CD4-positive, alpha-beta T cell treated with Interleukin-2 at 100 ng/mL for 4 hours (primary cell): ENCODE measurements at regions not wholly inside any gene's neighbourhood (a gene's known extent, or its start where the extent isn't known, plus 50 kb on each side); places are given as distances from the start of the nearest gene placed in this dataset.

Experiments used
- DNase-seq: peaks from one replicate; pipeline ENCODE4 v3.0.0-alpha.2; 2020; ENCODE audit warnings: low spot score

DNA sequence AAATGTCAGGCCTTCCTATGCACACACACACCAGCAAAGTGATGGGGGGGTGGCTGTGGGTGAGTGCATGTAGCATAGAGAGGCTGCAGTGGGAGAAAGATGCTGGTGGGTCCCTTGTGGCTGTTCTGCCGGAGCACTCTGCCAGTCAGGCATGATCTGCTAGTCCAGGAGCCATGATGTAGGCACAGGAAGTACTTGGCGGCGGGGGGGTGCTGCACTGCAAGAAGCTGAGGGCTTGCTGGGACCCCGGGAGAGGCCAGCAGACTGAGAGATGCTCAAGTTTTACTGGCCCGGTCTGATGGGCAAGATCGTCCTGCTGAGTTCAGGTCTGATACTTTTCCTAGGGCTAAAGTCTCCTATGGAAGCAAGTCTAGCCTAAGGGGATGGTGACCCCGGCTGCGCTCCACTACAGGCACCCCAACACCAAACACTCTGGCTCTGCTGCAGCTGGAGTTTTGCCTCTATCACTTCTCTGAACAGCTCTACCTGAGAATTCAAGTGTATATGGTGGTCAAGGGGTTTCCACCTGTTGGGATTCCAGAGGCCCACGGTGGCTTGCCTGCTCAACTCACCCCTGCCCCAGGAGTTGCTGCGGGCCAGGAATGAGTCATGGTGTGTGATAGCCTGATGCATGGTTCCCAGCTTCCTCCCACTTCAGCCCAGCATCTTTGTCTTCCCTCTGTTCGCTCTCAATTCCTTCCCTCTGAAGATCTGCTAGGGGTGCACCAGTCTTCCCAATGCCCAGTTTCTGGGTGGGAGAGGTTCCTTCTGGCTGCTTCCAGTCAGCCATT lies 971.8 kb upstream of the ADGRB3 start:
- no peak for DNase-seq

DNA sequence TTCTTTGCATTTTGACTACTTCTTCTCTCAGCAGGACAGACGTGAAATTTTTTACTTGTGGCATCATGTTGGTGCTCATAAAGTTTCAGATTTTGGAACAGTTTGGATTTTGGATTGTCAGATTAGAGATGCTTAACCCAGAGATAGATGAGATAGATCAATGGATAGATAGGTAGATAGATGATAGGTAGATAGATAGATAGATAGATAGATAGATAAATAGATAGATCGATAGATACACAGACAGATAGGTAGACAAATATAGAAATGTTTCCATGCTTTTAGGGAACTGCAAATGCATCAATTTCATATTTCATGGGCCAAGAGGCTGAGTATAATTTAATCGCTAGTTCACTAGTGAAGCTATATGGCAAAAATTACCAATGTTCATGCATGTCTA lies 981.5 kb upstream of the ADGRB3 start:
- no peak for DNase-seq

DNA sequence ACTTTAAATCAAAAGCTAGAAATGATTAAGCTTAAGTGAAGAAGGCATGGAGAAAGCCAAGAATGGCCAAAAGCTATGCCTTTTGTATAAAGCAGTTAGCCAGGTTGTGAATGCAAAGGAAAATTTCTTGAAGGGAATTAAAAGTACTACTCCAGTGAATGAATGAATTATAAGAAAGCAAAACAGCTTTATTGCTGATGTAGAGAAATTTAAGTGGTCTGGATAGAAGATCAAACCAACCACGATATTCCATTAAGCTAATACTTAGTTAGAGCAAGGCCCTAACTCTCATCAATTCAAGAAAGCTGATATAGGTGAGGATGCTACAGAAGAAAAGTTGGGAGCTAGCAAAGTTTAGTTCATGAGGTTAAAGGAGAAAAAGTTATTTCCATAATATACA lies 988.5 kb upstream of the ADGRB3 start:
- DNase-seq = no peak

- DNase-seq = no peak
Measured at GRCh38 chr6:67643281-67643680, 991.8 kb upstream of the ADGRB3 start.

DNA sequence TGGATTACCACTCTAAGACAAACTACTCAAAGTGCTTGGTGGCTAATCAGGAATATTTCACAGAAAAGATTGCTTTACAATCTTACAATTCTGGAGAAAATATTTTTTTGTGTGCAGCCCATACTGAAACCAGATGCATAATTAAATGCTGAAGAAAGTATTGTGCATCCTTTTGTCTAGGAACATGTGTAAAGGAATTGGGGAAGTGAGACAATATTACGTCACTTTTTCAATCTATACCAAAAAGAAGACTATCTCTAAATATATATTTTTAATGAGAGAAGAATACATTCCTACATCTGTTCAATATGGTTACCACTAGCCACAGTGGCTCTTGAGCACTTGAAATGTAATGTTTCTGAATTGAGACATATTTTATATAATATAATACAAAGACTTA lies 992.5 kb upstream of the ADGRB3 start:
- DNase-seq = no peak

DNA sequence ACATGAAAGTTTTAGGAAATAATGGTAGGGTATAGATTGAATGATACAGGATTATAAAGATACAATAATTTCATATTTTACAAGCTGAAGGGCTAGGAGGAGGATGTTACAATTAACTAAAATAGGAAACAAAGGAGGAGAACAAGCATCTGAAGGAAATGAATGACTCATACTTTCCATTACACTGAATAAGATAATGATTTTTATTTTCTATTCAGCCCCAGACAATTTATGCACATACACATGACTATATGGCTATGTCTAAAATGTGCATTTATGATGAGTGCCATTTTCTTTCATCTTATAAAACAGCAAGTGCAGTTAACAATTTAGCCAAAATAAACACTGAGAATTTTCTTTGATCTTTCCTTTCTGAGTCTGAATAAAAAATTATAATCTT lies 994.6 kb upstream of the ADGRB3 start:
- DNase-seq = no peak

DNA sequence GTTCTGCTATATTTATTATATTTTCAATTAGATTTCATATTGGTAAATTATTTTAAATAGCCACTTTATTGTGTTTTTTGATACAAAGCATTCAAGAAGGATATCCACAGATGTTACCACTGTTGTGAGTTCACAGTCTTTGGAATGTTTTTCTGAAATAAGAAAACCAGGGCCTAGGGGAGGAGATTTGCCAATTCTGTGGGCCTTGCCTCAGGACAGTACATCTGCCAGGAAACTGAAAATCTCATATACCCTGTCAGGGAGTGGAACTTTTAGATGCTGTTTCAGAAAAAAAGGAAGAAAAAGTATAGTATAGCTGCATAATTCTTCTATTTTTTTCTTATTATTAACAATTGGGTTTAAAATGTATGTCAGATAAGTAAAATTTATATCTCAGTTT lies 995.9 kb upstream of the ADGRB3 start:
- DNase-seq = no peak

DNA sequence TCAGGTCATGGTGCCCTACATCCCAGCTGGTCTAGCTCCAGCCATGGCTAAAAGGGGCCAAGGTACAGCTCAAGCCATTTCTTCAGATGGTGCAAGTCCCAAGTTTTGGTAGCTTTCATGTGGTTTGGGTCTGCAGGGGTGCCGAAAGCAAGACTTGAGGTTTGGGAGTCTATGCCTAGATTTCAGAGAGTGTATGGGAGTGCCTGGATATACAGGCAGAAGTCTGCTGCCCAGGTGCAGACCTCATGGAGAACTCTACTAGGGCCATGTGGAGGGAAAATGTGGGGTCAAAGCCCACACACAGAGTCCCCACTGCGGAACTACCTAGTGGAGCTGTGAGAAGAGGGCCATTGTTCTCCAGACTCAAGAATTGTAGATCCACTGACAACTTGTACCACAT lies 1000.9 kb upstream of the ADGRB3 start:
- DNase-seq = no peak

DNA sequence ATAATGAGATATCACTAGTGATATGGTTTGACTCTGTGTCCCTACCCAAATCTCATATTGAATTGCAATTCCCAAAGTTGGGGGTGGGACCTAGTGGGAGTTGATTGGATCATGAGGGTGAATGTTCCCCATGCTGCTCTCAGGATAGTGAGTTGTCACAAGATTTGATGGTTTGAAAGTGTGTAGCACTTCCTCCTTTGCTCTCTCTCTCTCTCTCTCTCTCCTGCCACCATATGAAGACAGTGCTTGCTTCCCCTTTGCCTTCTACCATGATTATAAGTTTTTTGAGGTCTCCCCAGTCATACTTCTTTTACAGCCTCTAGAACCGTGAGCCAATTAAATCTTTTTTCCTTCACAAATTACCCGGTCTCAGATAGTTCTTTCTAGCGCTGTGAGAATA lies 1002.0 kb upstream of the ADGRB3 start:
- DNase-seq = no peak

DNA sequence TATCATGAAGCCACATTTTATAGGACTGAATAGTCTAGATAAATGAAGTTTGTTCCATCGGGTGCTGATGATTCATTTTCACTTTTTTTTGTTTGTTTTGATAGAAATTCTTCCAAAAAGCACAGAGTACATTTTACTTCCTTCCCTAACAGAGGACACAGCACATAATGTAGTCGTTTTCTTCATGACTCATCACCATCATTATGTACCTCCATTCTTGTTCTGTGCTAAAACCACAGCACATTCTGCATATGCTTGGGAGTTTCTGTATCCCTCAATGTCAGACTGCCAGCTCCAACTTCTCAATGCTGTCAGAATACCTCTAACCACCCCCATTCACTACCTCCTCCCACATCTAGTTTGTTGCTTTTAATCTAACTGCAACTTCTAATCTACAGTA lies 1004.9 kb upstream of the ADGRB3 start:
- DNase-seq = no peak

GRCh38 chr6:67629258-67629657 lies 1005.8 kb upstream of the ADGRB3 start:
- DNase-seq = no peak

GRCh38 chr6:67615796-67616195 lies 1019.3 kb upstream of the ADGRB3 start:
- no peak for DNase-seq

- no peak for DNase-seq
Measured at GRCh38 chr6:67608099-67608749, 1026.9 kb upstream of the ADGRB3 start.

- no peak for DNase-seq
Measured at GRCh38 chr6:67606906-67607828, 1027.9 kb upstream of the ADGRB3 start.

GRCh38 chr6:67594366-67594765 lies 1040.7 kb upstream of the ADGRB3 start:
- DNase-seq = no peak

- DNase-seq = no peak
Measured at GRCh38 chr6:67593247-67593646, 1041.8 kb upstream of the ADGRB3 start.

- no peak for DNase-seq
Measured at GRCh38 chr6:67591910-67592309, 1043.2 kb upstream of the ADGRB3 start.

DNA sequence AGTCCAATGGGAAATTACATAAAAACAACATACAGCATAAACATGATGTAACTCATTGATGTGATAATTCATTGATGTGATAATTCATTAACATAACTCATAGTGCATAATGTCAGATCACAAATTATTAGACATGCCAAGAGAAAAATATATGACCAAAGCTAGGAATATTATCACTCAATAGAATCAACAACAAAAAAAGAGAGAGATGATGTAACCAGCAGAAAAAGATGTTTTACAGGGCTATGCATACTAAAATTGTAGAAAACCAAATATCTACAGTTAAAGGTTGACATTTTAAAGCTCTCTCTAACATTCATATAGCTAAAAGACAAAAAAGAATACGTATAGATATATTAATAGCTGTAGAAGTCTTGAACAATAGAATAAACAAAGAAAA lies 1067.2 kb upstream of the ADGRB3 start:
- DNase-seq = no peak

DNA sequence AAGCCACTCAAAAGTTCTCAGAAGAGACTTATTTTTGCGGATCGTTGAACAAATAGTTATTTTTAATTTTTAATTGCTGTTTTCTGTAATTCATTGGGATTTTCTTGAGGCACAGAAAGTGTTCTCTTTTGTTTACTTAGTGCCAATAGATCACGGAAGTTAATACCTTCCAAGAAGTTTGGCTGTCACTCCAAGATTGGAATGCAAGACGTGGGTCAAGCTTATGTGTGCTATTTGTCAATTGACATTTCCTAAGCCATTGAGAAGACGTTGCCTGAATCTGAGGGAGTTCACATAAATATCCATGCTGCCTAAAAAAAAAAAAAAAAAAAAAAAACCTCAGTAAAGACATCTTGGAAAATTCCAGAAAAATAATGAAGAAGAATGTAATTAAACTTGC lies 1071.4 kb upstream of the ADGRB3 start:
- DNase-seq = no peak

GRCh38 chr6:67560068-67560467 lies 1075.0 kb upstream of the ADGRB3 start:
- no peak for DNase-seq

DNA sequence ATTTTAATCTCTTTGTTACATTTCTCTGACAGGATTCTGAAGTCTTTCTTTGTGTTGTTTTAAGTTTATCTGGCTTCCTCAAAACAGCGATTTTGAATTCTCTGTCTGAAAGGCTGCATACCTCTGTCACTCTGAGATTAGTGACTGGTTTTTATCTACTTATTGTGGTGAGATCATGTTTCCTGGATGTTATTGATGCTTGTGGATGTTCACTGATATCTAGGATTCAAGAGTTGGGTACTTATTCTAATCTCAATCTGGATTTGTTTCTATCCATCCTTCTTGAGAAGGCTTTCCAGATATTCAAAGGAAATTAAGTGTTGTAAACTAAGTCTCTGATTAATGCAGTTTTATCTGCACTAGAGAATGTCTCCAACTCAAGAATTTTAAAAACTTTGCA lies 1076.1 kb upstream of the ADGRB3 start:
- DNase-seq = no peak

DNA sequence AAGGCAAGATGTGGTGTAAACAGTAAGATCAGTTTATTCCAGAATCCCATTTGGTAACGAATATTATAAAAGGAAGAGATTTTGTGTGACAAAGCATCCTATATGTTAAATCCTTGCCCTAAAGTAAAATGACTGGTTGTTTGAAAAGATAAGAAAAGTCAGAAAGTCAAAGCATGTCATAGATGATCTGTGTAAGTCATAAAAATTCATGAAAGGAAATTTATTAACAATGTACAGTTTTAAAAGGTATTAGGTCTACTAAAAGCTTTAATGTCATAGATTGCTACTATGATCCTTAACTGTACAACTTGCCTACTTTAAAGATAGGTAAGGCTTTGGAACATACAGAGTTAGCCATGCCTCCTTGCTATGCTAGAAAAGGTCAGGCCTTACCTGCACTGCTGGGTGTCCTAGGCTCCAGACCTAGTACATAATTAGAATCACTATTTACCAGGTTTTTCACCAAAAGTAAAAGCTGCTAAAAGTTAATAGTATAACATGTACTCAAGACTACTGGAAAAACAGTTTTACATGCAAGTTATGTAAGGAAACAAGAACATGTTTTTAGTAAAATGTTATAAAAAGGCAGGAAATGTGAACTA lies 1090.1 kb upstream of the ADGRB3 start:
- no peak for DNase-seq
